Tongue (tissue), 1 donor: ENCODE measurements at regions not wholly inside any gene's neighbourhood (a gene's known extent, or its start where the extent isn't known, plus 50 kb on each side); places are given as distances from the start of the nearest gene placed in this dataset.

Experiments
- DNase-seq: peaks from one replicate; pipeline ENCODE4 v3.0.0-alpha.2; 2015

DNA sequence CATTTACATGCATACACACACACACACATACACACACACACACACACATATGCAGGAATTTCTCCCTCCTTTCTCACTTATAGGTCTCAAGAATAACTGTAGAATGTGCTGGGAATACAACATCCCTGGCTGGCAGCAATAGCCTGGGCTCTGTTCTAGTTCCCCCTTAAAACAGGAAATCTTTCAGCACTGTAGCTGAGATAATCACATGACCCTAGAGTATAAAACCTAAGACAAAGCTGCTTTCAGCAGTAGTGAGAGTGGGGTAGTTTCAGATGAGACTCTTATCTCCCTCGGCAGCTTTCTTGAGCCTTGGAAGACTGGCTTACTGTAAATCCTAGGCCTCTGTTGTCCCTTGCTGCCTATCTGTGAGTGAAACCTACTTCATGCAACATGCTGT lies 137.4 kb upstream of the AKR1E2 start:
- no peak for DNase-seq

DNA sequence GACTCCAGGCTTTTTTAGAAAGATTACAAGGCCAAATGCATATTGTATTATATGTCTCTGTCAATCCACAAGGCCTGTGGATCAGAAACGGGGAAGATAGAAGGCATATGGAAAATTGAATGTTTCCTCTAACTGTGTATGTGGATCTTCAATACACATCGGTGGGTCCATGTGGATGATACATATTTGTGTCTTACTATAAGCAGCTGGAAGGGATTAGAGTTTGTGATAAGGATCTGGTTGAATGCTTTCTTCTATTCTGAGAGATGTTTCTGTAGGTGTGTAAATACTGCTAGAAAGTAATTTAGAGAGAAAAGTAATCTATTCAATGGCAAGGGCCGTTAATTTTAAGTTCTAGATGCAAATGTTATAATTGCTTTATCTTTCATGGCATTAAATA lies 137.8 kb upstream of the AKR1E2 start:
- no peak for DNase-seq

DNA sequence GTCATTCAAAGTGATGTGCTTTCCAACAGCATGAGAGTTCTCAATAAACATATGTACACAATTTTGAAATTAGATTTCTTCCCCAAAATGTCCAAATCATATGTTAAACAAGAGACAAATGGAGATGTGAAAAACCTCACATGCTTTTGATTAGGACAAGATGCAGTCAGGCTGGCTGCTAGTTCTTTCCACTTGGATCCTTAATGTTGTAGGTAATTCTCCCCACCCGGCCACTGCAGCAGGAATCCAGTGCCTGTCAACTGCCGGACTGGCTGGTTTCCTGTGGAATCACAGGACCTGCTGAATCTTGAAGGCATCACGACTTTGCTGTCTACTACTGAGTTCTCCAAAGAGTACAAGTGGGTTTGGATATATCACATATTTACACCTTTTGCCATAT lies 138.6 kb upstream of the AKR1E2 start:
- peak; percentile 33 for DNase-seq

DNA sequence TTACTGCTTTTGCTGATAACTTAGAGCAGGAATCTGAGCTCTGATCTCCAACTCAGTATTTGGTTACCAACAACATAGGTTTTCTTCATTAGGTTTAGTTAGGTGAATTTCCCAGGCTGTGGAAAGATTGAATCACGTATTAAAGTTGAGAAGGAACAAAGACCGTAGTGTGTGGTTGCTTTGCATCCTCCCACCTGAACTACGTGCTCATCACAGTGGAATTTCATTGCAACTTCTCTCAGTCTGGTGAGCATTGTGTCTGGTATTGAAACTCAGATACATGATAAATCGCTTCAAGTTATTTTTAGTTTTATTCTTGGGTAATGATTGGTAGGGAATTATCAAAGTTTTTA lies 139.4 kb upstream of the AKR1E2 start:
- no peak for DNase-seq

DNA sequence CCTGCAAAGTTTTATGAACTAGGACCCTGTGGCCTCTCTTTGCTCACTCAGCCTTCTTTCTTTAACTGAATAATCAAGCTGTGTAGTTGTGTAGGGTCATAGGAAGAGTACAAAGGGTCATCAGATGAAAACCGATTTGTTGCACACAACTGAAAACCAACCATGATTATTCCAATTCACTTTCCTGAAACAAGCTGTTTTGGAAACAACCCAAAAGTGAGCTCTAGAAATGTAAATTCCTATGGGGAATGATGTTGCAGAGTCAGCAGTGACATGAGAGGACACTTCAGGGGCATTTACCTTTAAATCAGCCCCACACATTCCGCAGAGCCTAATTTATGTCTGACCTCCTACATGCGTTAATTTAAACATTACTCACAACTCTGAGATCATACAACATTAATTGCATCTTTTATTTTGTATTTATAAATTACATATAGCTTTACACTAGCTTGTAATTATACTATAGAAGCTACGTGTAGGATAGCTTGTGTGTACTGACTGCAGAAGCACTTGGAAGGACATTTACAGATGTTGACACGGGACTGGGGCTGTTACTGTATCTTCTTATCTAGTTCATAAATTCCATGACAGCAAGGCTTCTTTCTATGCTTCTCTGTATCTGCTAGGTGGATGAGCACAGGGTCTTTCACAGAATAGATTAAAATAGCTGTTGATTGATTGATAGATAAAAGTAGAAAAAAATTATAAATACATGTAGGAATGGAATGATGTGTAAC lies 139.9 kb upstream of the AKR1E2 start:
- DNase-seq, result no peak

DNA sequence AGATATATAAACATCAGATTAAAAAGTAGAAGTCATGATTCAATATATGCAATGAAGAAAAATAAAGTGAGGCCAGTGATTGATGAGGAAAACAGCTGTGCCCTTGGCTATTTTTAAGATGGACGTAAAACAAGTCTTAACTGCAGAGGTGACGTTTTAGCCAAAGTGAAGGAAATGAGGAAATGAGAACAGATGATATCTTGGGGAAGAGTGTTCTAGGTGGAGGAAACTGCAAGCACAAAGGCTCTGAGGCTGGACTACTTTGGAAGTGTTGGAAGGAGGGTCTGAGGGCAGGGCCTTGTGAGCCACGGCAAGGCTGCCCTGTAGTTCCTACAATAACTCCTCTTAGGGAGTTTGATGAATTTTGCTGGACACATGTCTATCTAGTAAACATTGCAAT lies 140.5 kb upstream of the AKR1E2 start:
- no peak for DNase-seq

DNA sequence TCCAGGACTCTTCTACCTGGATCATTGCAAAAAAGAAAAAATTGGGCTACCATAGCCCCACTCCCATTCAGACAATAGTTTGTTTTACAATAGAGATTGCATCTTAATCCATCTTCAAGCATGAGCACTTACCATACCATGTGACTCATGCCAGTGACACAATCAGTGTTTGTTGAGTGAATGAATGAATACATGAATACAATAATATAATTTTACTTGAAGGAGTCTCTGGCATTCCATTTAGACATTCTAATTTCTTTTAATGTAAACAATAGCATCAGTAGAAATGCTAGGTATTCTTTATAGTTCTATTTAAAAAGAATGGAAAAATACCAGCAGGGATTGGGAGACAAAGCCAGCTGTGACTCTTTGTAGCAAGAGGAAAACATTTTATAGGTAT lies 141.6 kb upstream of the AKR1E2 start:
- no peak for DNase-seq

DNA sequence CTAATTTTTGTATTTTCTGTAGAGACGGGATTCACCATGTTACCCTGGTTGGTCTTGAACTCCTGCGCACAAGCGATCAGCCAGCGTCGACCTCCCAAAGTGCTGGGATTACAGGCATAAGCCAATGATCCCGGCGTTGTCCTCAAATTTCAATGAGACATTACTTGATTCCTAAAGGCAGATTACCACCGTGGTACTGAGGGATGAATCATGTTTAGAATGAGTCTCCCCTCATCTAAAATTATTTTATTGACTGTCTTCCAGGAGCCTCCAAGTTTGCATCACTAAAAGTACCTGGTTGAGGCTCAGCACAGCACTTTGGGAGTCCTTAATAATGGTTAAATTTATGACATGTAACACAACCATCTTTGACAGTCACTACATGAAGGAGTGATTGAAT lies 142.2 kb upstream of the AKR1E2 start:
- DNase-seq, result no peak

DNA sequence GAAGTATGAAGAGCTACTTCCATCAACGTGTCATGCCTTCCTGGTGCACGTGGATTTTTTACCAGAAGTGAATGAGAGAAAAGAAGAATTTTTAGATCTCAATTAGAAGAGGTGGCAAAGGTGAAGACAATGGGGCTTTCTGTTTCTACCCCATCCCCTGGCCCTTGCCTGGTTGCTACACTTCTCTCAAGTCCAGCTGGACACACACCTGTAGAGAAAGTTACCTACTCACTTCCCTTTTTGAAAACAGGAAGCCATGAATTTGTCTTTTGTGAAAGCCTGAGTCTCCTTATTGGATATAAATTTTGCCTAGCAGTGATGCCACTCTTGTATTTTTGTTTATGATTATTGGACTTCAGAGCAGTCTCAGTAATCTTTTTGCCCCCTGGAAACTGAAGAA lies 142.9 kb upstream of the AKR1E2 start:
- no peak for DNase-seq

DNA sequence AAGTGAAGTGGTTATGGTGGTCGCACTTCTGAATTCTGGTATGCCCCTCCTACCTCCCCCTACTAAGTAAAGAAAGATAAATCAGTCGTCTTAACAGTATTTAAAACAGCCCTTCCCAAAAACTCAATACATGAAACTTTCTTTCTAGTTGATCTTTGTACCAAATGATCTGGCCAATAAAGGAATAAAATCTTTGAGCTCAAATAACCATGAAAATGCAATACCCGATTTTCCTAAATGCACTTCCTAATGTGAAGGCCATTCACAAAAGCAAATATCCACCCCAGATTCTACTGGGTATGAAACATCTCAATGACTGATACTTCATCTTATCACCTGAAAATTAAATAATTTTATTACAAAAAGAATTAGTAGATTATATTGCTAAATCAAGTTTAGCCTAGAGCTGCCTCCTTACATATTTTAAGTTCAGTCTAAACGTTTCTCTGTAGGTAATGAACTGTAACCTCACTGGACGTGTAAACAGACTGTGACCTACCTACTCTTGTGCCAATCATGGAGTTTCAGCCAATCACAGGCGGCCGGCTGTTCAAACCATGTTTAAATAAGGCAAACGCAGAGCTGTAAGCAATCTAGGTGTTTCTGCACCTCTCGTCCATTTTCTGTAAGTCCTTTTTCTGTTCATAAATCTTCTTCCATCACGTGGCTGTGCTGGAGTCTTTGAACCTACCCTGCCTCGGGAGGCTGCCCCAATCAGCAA lies 146.9 kb upstream of the AKR1E2 start:
- no peak for DNase-seq

DNA sequence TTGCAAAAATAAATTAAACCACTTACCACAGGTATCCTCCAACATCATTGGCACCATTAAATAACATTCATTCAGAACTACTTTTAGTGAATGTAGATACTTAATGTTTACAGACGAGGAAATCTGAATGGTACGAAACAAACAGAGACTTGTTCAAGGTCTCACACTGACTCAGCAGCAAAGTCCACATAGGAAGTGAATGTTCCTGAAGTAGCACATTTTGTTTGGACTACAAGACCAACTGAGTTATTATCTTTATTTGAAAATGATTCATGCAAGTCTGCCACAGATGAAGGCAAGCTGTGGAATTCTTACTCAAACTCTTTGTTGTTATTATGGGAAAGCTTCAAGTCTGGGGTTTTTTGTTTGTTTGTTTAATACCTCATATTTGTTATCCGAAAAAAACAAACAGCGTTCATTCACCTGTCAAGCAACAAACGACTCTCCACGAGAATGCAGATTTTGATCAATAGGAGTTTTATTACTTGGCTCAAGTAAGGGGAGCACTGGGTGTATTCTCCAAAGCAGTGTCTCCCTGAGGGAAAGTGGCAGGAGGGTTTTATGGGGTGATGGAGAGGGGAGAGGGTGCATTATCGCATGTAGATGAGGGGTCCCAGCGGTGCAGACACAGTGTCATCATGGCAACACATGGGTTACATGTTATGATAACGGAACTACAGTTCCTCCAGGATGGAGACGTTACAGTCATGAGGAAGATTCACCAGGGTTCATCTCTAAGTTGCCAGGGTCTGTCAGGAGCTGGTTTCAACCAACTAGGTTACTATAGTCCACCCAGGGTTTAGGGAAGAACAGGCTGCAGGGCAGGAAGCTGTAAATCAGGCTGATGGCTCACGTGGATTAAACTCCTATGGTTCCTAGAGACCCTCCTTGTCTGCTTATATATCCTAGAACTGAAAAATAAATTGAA lies 147.7 kb upstream of the AKR1E2 start:
- no peak for DNase-seq

DNA sequence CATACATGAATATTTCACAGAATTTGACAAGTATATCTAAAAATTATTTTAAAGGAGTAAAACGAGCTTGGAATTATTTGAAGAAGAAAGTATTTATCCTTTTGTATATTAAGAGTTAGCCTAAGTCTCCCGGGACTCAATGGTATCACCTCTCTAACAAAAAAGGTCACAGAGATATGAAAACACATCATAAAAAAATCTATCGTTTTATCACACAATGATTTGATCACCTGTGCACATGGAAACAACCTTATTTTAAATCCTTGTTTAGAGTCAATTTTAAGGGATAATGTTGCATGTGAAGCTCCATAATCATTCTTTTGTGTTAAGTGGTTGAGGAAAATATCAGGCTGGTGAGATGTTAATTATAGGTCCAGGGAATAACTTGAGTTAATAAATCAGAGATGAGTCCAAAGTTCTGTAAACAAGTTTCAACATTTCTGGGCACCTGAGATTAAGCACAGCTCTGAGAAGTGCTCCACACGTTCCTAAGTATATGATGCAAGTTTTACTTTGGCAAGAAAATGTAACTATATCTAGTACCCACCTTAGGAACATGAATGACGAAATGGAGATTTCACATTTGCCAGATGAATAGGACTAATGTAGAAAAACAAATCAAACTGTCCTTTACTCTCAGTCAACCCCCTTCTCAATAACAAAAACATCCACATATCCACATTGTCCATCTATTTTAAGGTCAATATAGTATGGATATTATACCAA lies 148.5 kb upstream of the AKR1E2 start:
- no peak for DNase-seq

DNA sequence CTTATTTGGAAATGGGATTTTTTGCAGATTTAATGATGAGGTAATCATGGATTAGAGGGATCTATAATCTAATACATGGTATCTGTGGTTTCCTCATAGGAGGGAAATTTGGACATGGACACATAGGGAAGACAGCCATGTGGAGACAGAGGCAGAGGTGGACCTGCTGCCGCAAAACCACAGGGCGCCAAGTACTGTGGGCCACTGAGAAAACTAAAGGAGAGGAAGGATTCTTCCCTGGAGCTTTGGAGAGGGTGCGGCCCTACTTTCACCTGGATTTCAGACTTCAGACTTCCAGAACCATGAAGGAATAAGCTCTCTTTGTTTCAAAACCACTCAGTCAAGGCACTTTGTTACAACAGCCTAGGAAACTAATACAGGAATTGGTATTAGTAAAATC lies 149.4 kb upstream of the AKR1E2 start:
- no peak for DNase-seq

DNA sequence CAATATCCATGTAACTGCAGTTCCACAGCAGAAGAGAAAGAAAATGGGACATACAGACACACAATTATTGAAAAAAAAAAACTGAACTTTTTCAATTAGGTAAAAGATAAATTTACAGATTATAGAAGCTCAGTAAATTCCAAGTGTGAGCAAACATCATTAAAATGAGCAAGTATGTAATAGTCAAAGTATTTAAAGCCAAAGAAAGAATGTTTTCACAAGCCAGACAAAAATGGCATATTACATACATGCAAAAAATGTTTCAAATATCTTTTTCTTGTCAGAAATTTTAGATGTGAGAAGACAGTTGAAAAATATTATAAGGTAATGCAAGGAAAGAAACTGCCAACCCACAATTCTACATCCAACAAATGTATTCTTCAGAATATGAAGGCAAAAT lies 150.2 kb upstream of the AKR1E2 start:
- DNase-seq, result no peak

DNA sequence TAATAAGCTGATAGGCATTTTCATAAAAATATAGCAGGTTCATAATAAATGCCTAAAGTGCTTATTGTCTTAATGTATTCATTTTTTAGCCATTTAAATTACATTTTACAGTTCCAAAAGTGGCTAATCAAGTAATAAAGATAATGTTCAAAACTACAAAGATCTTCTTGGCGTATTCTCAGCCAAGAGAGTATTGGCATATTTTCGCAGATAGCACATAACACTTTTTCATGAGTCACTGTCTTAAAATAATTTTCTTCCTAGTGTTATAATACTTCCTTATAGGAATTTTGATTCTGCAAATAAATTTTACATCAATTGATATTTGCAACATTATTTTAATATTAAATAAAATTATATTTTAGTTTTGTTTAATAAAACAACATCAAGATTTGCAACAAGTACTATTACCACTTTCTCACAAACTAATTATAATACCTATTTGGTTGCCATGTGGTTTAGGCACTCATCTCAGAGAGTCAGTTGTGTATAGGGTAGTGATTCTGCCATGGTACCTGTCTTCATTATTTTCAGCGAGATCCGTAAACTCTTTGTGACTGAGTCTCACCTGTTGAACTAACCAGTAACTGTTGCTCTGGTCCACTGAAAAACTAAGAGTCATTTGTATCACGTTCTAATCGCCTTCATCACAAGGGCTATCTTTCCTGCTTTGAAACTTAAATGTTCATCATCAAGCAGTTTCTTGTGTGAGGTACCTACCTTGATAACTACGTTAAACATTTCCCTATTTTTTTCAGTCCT lies 152.5 kb upstream of the AKR1E2 start:
- DNase-seq, result no peak

DNA sequence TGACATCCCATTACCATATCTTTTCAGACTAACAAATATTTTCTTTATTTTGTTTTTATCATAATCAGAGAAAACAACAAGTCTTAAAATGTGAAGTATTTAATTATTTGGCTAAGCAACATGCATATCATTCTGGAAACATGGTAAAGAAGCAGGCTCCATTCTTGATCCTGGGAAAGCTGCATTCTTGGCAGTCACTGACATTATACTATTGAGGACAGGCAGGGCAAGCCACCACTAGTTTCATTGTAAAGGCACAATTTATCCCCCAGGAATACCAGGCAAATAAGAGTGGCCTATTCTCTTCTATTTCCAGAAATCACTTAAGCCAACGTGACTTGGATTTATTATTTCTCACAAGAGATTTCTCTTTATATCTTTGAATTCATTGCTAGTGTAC lies 153.8 kb upstream of the AKR1E2 start:
- DNase-seq, result no peak

DNA sequence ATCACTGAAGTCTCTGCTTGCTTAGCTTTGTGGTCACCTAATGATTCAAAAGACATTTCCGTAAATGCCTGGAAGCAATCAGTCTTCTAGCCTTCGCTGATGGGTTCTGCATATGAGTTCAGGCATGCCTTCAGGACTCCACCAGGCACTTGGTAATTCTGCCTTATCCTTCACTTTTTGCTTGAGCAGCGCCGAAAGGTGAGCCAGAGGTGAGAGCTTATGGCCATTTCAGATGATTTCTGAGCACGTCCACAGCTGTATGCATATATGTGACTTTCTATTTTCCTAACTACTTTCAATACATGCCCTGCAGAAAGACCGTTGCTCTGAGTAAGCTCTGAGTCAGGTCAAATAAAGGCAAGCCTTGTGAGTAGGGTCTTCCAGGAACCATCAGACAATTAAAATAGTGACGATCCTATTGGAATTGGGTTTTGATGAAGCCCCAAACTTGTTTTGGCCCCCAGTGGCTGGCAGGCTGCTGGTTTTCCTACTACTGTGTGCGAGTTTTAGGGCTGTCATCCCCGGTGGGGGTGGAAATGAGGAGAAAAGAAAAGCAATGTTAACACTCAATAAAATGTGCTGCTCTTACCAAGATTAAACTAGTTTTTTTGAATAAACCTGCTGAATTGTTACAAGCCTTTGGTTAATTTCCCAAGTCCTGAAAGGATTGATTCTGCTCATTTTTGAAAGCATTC lies 154.4 kb upstream of the AKR1E2 start:
- DNase-seq, result no peak

DNA sequence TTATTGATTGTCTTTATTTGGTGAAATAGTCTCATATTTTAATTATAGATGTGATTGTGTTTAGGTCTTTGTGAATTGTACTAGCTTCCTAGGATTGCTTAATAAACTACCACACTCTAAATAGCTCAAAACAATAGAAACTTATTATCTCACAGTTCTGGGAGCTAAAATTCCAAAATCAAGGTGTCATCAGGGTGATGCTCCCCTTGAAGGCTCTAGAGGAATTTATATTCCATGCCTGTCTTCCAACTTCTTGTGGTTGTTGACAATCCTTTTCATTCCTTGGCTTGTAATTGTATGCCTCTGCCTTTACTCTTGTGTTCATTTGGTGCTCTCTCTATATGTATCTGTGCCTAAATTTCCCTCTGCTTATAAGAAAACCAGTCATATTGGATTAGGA lies 155.3 kb upstream of the AKR1E2 start:
- DNase-seq, result no peak

DNA sequence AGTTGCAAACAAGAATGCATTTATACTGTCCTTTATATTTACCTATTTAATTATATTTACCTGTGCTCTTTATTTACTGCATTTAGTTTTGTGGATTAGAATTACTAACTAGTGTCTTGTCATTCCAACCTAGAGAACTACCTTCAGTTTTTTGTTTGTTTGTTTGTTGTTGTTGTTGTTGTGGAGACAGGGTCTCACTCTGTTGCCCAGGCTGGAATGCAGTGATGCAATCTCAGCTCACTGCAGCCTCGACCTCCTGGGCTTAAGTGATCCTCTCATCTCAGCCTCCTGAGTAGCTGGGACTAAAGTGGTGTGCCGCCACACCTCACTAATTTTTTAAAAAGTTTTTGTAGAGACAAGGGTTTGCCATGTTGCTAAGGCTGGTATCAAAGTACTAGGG lies 156.4 kb upstream of the AKR1E2 start:
- DNase-seq, result no peak

DNA sequence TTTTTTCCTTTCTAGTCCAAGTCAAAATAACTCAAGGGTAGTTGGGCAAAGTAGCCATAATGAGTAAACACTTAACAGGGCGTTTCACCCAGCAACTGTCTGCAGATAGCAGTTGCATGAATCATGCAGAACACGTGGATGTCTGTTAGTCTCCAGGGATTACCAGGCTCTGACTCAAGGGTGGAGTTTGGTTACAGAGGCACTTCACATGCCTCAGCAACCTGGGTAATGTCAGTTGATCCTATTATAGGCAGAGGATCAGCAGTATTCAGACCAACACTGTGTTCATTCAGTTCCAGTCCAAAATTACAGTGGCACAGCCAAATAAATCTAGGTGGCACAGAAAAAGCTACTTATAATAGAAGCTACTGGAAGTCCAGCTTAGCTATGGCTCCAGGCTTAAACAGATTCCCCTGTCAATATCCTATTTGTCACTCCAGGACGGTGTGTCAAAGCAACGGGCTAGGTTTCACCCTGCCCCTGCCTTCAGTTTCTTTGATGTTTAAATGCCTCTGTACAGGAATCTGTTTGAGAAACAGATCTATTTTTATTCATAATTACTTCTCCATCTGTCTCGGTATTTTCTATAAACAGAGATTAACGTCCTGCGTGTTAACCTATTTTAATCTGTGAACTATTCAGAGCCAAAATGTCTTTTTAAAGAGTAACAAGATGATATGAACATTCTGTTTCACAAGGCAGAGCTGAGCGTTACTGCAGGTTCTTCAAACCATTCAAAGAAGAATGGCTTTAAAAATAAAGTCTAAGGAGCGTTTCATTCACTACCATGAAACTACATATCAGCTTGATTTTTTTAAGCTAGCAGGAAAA lies 162.6 kb upstream of the AKR1E2 start:
- DNase-seq, result peak; percentile 94
